Esophagus muscularis mucosa (tissue), 4 donors: ENCODE measurements at regions not wholly inside any gene's neighbourhood (a gene's known extent, or its start where the extent isn't known, plus 50 kb on each side); places are given as distances from the start of the nearest gene placed in this dataset.

ENCODE experiments used
- EP300 ChIP-seq: sonication (generic); formaldehyde crosslinking; IDR thresholded peaks from one replicate; pipeline ENCODE4 v1.6.1; 2017; ENCODE audit warnings: antibody characterized with exemption
- POLR2A ChIP-seq: fragments of 450-650 bp; IDR thresholded peaks from one replicate; pipeline ENCODE4 v1.6.1; 2017; ENCODE audit warnings: antibody characterized with exemption, moderate library complexity, mild to moderate bottlenecking, low read depth
- POLR2AphosphoS5 ChIP-seq, 2 donors: sonication (generic); formaldehyde crosslinking; IDR thresholded peaks; one replicate each; pipeline ENCODE4 v1.6.1; 2017; ENCODE audit warnings: antibody characterized with exemption in 2 of 2
- TF ChIP-seq, protein P1 (sequence below), 3 experiments: fragments of 200-600 bp in 2 of 3; fragments of 450-650 bp in 1 of 3; sonication (generic) in 2 of 3; IDR thresholded peaks; one replicate each; pipeline ENCODE4 v1.5.1; 2017 to 2019; ENCODE audit warnings: antibody characterized with exemption in 3 of 3, mild to moderate bottlenecking in 2 of 3, moderate library complexity in 1 of 3

DNA sequence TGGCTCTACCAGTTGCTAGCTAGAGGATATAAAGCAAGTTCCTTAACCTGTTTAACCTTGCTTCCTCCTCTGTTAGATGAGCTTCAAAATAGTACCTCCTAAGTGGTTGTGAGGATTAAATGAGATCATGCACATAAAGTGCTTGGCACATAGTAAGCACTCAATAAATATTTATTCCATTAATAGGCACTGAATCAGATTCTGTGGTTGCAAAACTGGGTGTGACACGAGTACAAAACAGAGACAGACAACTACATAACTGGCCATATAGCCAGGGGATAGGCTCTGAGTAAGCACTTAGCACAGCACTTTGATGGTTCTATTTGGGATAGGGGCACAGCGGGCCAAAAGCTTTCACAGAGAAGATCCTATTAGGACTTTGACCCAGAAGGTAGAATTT, 150.3 kb downstream of the RELL1 start:
- TF ChIP-seq, protein P1, sequence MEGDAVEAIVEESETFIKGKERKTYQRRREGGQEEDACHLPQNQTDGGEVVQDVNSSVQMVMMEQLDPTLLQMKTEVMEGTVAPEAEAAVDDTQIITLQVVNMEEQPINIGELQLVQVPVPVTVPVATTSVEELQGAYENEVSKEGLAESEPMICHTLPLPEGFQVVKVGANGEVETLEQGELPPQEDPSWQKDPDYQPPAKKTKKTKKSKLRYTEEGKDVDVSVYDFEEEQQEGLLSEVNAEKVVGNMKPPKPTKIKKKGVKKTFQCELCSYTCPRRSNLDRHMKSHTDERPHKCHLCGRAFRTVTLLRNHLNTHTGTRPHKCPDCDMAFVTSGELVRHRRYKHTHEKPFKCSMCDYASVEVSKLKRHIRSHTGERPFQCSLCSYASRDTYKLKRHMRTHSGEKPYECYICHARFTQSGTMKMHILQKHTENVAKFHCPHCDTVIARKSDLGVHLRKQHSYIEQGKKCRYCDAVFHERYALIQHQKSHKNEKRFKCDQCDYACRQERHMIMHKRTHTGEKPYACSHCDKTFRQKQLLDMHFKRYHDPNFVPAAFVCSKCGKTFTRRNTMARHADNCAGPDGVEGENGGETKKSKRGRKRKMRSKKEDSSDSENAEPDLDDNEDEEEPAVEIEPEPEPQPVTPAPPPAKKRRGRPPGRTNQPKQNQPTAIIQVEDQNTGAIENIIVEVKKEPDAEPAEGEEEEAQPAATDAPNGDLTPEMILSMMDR (IDR thresholded peaks at IDR 0.05) = no peak
- TF ChIP-seq POLR2A (no peak), EP300 (no peak), POLR2AphosphoS5 (IDR thresholded peaks at IDR 0.05) (no peak)
